Naive B cell (primary cell): ENCODE measurements at regions not wholly inside any gene's neighbourhood (a gene's known extent, or its start where the extent isn't known, plus 50 kb on each side); places are given as distances from the start of the nearest gene placed in this dataset.
"Not testable (repeated sequence)": the region's sequence is repeated elsewhere in the genome, so short reads cannot be mapped to it uniquely, and the experiment has no call there.

Source experiments
- ATAC-seq, 2 donors: fragments of 150-1000 bp; cut with Tn5 transposase; 2 replicates each; pipeline ENCODE4 v1.10.0; 2021; ENCODE audit warnings: low read depth in 2 of 2, mild to moderate bottlenecking in 2 of 2, moderate library complexity in 2 of 2
- DNase-seq: peaks from one replicate; pipeline ENCODE4 v3.0.0; 2022
- H3K27ac Mint-ChIP-seq, 6 donors: one replicate each; pipeline ENCODE4 v1.8.0; 2020 to 2022; ENCODE audit warnings: mild to moderate bottlenecking in 6 of 6, mixed read lengths in 6 of 6, moderate library complexity in 5 of 6, inconsistent platforms in 2 of 6
- H3K27me3 Mint-ChIP-seq, 3 donors: one replicate each; pipeline ENCODE4 v1.8.0; 2021 to 2022; ENCODE audit warnings: mixed read lengths in 3 of 3, mild to moderate bottlenecking in 1 of 3
- H3K36me3 Mint-ChIP-seq, 2 donors: one replicate each; pipeline ENCODE4 v1.8.0; 2020 to 2022; ENCODE audit warnings: mixed read lengths in 2 of 2, inconsistent platforms in 1 of 2, mild to moderate bottlenecking in 1 of 2
- H3K4me1 Mint-ChIP-seq, 3 donors: one replicate each; pipeline ENCODE4 v1.8.0; 2020 to 2022; ENCODE audit warnings: mixed read lengths in 3 of 3, inconsistent platforms in 1 of 3, mild to moderate bottlenecking in 1 of 3, moderate library complexity in 1 of 3
- H3K4me3 Mint-ChIP-seq, 8 donors: one replicate each; pipeline ENCODE4 v1.8.0; 2020 to 2022; ENCODE audit warnings: mild to moderate bottlenecking in 8 of 8, mixed read lengths in 8 of 8, moderate library complexity in 8 of 8, inconsistent platforms in 2 of 8
- H3K9me3 Mint-ChIP-seq, 7 donors: one replicate each; pipeline ENCODE4 v1.8.0; 2020 to 2022; ENCODE audit warnings: mixed read lengths in 7 of 7, mild to moderate bottlenecking in 5 of 7, inconsistent platforms in 2 of 7, moderate library complexity in 1 of 7

- H3K27me3 Mint-ChIP-seq = no peaks in the 10 kb centered on the region
- peaks cover 4 to 19% (median 13%) of the 10 kb centered on the region in 7 donors for H3K9me3 Mint-ChIP-seq
- peaks cover 0 to 4% (median 0%) of the 10 kb centered on the region in 3 donors for H3K4me1 Mint-ChIP-seq
- ATAC-seq (no peak), DNase-seq (no peak)
- no peak overlapping the region for H3K4me3 Mint-ChIP-seq
- no peak overlapping the region for H3K27ac Mint-ChIP-seq
- no peaks in the 10 kb centered on the region for H3K36me3 Mint-ChIP-seq
Measured at GRCh38 chr3:26004172-26004571, 214.3 kb downstream of the OXSM start.

DNA sequence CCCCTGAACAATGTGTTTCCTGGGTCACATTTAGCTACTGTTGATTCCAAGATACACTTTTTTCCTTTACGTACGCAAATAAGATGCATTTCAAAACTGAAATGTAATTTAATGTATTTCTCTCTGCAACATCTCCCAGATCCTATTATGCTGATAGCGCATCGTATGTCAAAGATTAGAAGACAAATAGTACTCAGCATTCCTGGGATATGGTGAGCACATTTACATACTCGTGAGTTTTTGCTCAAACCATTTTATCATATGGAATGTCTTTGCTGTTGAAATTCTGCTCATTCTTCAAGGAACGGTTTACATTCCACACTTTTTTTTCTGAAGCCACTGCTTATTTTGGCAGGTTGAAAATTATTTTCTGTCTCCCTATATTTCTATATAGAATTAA is 221.4 kb downstream of the OXSM start:
- no peak overlapping the region for H3K27ac Mint-ChIP-seq
- no peak overlapping the region for H3K4me3 Mint-ChIP-seq
- no peaks in the 10 kb centered on the region for H3K27me3 Mint-ChIP-seq
- H3K36me3 Mint-ChIP-seq = no peaks in the 10 kb centered on the region
- H3K4me1 Mint-ChIP-seq = no peaks in the 10 kb centered on the region
- no peak for ATAC-seq
- H3K9me3 Mint-ChIP-seq = peaks cover 0 to 4% (median 0%) of the 10 kb centered on the region in 7 donors
- DNase-seq = no peak

- DNase-seq (no peak), ATAC-seq (no peak)
- Mint-ChIP-seq H3K4me3 (no peak overlapping the region), H3K27me3 (no peaks in the 10 kb centered on the region), H3K27ac (no peak overlapping the region), H3K4me1 (no peaks in the 10 kb centered on the region), H3K36me3 (no peaks in the 10 kb centered on the region), H3K9me3 (peaks cover 0 to 4% (median 0%) of the 10 kb centered on the region in 7 donors)
Measured at GRCh38 chr3:26012241-26012745, 222.4 kb downstream of the OXSM start.

GRCh38 chr3:26015752-26016151 is 225.9 kb downstream of the OXSM start:
- Mint-ChIP-seq H3K4me1 (no peaks in the 10 kb centered on the region), H3K4me3 (no peak overlapping the region), H3K36me3 (no peaks in the 10 kb centered on the region), H3K9me3 (peaks cover 0 to 3% (median 0%) of the 10 kb centered on the region in 7 donors), H3K27me3 (no peaks in the 10 kb centered on the region), H3K27ac (no peak overlapping the region)
- no peak for ATAC-seq
- DNase-seq = no peak

DNA sequence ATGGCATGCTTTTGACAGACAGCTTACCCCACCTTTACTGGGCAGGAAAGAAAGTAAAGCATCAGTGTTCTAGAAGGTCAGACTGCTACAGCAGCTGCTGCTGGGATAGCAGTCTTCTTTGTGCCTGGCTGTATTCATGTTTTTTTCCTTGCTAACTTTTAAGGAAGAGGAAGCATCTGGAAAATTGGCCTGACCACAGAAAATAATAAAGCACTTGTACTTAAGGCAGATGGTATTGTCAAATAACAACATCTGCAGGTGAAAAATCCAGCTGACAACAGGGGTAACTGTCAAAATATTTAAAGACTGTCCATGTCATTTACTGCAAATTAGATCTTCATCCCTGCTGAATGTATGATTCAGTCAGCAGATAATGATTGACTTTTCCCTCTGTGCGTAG is 229.0 kb downstream of the OXSM start:
- DNase-seq (no peak), ATAC-seq (no peak)
- H3K27me3 Mint-ChIP-seq = no peaks in the 10 kb centered on the region
- H3K36me3 Mint-ChIP-seq = no peaks in the 10 kb centered on the region
- H3K27ac Mint-ChIP-seq = no peak overlapping the region
- H3K9me3 Mint-ChIP-seq = peaks cover 0 to 14% (median 7%) of the 10 kb centered on the region in 7 donors
- H3K4me1 Mint-ChIP-seq = no peaks in the 10 kb centered on the region
- no peak overlapping the region for H3K4me3 Mint-ChIP-seq

GRCh38 chr3:26024206-26024605 is 234.3 kb downstream of the OXSM start:
- not testable (repeated sequence) for H3K4me3 Mint-ChIP-seq, ATAC-seq, DNase-seq, H3K36me3 Mint-ChIP-seq, H3K27ac Mint-ChIP-seq, H3K27me3 Mint-ChIP-seq, H3K4me1 Mint-ChIP-seq
- H3K9me3 Mint-ChIP-seq = peaks cover 5 to 25% (median 16%) of the 10 kb centered on the region in 7 donors

DNA sequence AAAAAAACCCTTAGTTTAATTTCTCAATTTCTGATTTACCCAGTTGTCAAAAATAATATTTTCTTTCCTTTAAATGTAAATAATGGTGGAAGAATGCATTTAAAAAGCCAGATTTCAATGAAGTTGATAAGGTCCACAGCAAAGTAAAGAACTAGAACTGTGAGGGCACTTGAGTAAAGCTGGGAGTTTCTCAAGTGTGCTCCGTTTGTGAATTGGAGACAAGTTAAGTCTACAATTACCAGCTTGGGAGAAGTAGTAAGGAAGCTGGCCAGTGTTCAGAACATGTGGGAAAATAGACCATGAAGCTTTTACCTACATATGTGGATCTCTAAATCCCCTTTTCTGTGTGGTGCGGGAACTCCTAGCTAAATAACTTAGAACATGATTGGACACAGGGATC is 239.4 kb downstream of the OXSM start:
- ATAC-seq (no peak), DNase-seq (no peak)
- peaks cover 0 to 10% of the 10 kb centered on the region in 2 donors for H3K36me3 Mint-ChIP-seq
- no peak overlapping the region for H3K27ac Mint-ChIP-seq
- no peaks in the 10 kb centered on the region for H3K4me1 Mint-ChIP-seq
- H3K27me3 Mint-ChIP-seq = no peaks in the 10 kb centered on the region
- no peak overlapping the region for H3K4me3 Mint-ChIP-seq
- H3K9me3 Mint-ChIP-seq = peaks cover 5 to 19% (median 11%) of the 10 kb centered on the region in 7 donors

GRCh38 chr3:26042126-26042525 is 252.2 kb downstream of the OXSM start:
- not testable (repeated sequence) for H3K4me3 Mint-ChIP-seq, H3K4me1 Mint-ChIP-seq, H3K27me3 Mint-ChIP-seq, H3K27ac Mint-ChIP-seq, DNase-seq, ATAC-seq, H3K36me3 Mint-ChIP-seq
- peaks cover 13 to 49% (median 19%) of the 10 kb centered on the region in 7 donors for H3K9me3 Mint-ChIP-seq

- no peaks in the 10 kb centered on the region for H3K4me1 Mint-ChIP-seq
- H3K9me3 Mint-ChIP-seq = peaks cover 0 to 4% (median under 1%) of the 10 kb centered on the region in 7 donors
- ATAC-seq = no peak
- no peak overlapping the region for H3K27ac Mint-ChIP-seq
- no peak overlapping the region for H3K4me3 Mint-ChIP-seq
- no peak for DNase-seq
- no peaks in the 10 kb centered on the region for H3K36me3 Mint-ChIP-seq
- no peaks in the 10 kb centered on the region for H3K27me3 Mint-ChIP-seq
Measured at GRCh38 chr3:26049951-26050350, 260.1 kb downstream of the OXSM start.

- DNase-seq = no peak
- ATAC-seq = no peak
- H3K4me1 Mint-ChIP-seq = no peaks in the 10 kb centered on the region
- no peaks in the 10 kb centered on the region for H3K27me3 Mint-ChIP-seq
- no peak overlapping the region for H3K27ac Mint-ChIP-seq
- H3K36me3 Mint-ChIP-seq = no peaks in the 10 kb centered on the region
- H3K4me3 Mint-ChIP-seq = no peak overlapping the region
- peaks cover 0 to 4% (median 2%) of the 10 kb centered on the region in 7 donors for H3K9me3 Mint-ChIP-seq
Measured at GRCh38 chr3:26050776-26051175, 260.9 kb downstream of the OXSM start.

- H3K27ac Mint-ChIP-seq = no peak overlapping the region
- ATAC-seq (no peak), DNase-seq (no peak)
- H3K4me1 Mint-ChIP-seq = no peaks in the 10 kb centered on the region
- H3K36me3 Mint-ChIP-seq = no peaks in the 10 kb centered on the region
- H3K9me3 Mint-ChIP-seq = peaks cover 0 to 8% (median 2%) of the 10 kb centered on the region in 7 donors
- H3K4me3 Mint-ChIP-seq = no peak overlapping the region
- no peaks in the 10 kb centered on the region for H3K27me3 Mint-ChIP-seq
Measured at GRCh38 chr3:26058901-26059321, 269.0 kb downstream of the OXSM start.

DNA sequence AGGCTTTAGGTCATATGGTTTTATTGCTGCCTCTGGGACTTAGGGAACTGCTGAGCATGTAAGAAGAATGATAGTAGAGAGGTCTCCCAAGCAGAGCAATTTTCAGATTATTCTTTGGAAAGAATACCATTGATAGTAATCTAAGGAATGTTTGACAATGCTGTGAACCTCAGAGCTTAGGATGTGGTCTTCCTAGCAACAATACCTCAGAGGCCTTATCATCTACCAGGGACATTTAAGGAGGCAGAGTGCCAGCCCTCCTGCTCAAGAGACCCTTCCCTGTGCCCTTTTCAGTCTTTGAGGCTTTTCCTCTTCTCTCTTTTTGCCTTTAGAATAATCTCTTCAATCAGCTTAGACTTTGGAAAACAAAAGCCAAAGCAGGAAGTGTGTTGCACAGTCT is 272.1 kb downstream of the OXSM start:
- Mint-ChIP-seq H3K27me3 (no peaks in the 10 kb centered on the region), H3K27ac (no peak overlapping the region), H3K4me1 (no peaks in the 10 kb centered on the region), H3K4me3 (no peak overlapping the region), H3K36me3 (no peaks in the 10 kb centered on the region), H3K9me3 (peaks cover 0 to 4% (median 0%) of the 10 kb centered on the region in 7 donors)
- DNase-seq (no peak), ATAC-seq (no peak)

DNA sequence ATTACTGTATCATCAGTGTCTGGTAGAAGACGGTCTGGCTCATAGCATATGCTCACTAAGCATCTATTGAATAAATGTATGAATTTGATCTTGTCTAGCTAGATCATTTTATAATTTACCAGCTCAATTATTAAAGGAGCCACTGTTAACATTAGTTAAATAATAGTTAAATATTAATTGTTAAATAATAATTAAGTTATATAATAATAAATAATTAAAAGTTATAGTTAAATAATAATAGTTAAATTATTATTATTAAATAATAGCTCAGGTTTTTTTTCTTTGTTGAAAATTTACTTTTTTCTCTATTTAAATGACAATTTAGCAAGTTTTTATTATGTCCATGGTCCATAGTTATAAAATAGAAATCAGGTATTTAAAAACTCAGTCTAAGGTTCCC is 274.4 kb downstream of the OXSM start:
- ATAC-seq (no peak), DNase-seq (no peak)
- no peak overlapping the region for H3K4me3 Mint-ChIP-seq
- no peak overlapping the region for H3K27ac Mint-ChIP-seq
- peaks cover 0 to 3% (median 0%) of the 10 kb centered on the region in 7 donors for H3K9me3 Mint-ChIP-seq
- H3K36me3 Mint-ChIP-seq = no peaks in the 10 kb centered on the region
- H3K4me1 Mint-ChIP-seq = no peaks in the 10 kb centered on the region
- no peaks in the 10 kb centered on the region for H3K27me3 Mint-ChIP-seq

- Mint-ChIP-seq H3K9me3 (no peaks in the 10 kb centered on the region), H3K36me3 (no peaks in the 10 kb centered on the region)
Measured at GRCh38 chr3:26068890-26069289, 279.0 kb downstream of the OXSM start.

GRCh38 chr3:26070854-26071253 is 281.0 kb downstream of the OXSM start:
- ATAC-seq (no peak), DNase-seq (no peak)
- no peaks in the 10 kb centered on the region for H3K27me3 Mint-ChIP-seq
- H3K4me1 Mint-ChIP-seq = no peaks in the 10 kb centered on the region
- no peaks in the 10 kb centered on the region for H3K36me3 Mint-ChIP-seq
- no peak overlapping the region for H3K4me3 Mint-ChIP-seq
- H3K27ac Mint-ChIP-seq = no peak overlapping the region
- H3K9me3 Mint-ChIP-seq = no peaks in the 10 kb centered on the region

More at GRCh38 chr3:26068890-26069289, 279.0 kb downstream of the OXSM start:
- ATAC-seq (no peak), DNase-seq (no peak)
- H3K4me1 Mint-ChIP-seq = no peaks in the 10 kb centered on the region
- H3K4me3 Mint-ChIP-seq = no peak overlapping the region
- H3K27ac Mint-ChIP-seq = no peak overlapping the region
- H3K27me3 Mint-ChIP-seq = no peaks in the 10 kb centered on the region
